Prostate gland (tissue), 2 donors: ENCODE measurements at regions not wholly inside any gene's neighbourhood (a gene's known extent, or its start where the extent isn't known, plus 50 kb on each side); places are given as distances from the start of the nearest gene placed in this dataset.

ENCODE experiments used
- DNase-seq: peaks from one replicate; pipeline ENCODE4 v3.0.0-alpha.2; 2019; ENCODE audit warnings: low spot score
- H3K27ac ChIP-seq, 2 donors: fragments of 200-600 bp; sonication (generic); 2 replicates each; pipeline ENCODE4 v1.5.1; 2017 to 2019
- H3K27me3 ChIP-seq: fragments of 200-600 bp; sonication (generic); replicated peaks from 2 replicates; pipeline ENCODE4 v1.5.1; 2019; ENCODE audit not compliant: insufficient read depth
- H3K36me3 ChIP-seq, 2 donors: fragments of 200-600 bp; sonication (generic); 1 replicate in 1 of 2; 2 replicates in 1 of 2; pipeline versions ENCODE4 v1.5.1 to v1.8.1; 2017 to 2019
- H3K4me1 ChIP-seq: fragments of 200-600 bp; sonication (generic); replicated peaks from 2 replicates; pipeline ENCODE4 v1.5.1; 2019
- H3K4me3 ChIP-seq, 2 donors: fragments of 200-600 bp; sonication (generic); 2 replicates each; pipeline ENCODE4 v1.5.1; 2017 to 2019
- H3K9me3 ChIP-seq: fragments of 200-600 bp; sonication (generic); 2 replicates; pipeline ENCODE4 v1.5.1; 2017
- POLR2A ChIP-seq: fragments of 450-650 bp; IDR thresholded peaks from one replicate; pipeline ENCODE4 v1.6.1; 2016; ENCODE audit warnings: antibody characterized with exemption, mild to moderate bottlenecking
- POLR2AphosphoS5 ChIP-seq: sonication (generic); formaldehyde crosslinking; IDR thresholded peaks from one replicate; pipeline ENCODE4 v1.6.1; 2017; ENCODE audit warnings: antibody characterized with exemption
- WGBS: methylation state at CpG from one replicate; pipeline ENCODE4 v1.1.5; 2018; 5-methylcytosine and 5-hydroxymethylcytosine counted together
- intact Hi-C: fragments of 100-400 bp; cut with DNase I; formaldehyde crosslinking; loops from one replicate; pipeline ENCODE4 v1.14.2; 2022
- TF ChIP-seq, protein P1 (sequence below), 4 experiments: fragments of 200-600 bp in 2 of 4; fragments of 450-650 bp in 2 of 4; sonication (generic) in 2 of 4; IDR thresholded peaks; 1 replicate in 3 of 4; 2 replicates in 1 of 4; pipeline ENCODE4 v1.5.1; 2016 to 2019; ENCODE audit warnings: antibody characterized with exemption in 4 of 4, mild to moderate bottlenecking in 2 of 4, moderate library complexity in 2 of 4

DNA sequence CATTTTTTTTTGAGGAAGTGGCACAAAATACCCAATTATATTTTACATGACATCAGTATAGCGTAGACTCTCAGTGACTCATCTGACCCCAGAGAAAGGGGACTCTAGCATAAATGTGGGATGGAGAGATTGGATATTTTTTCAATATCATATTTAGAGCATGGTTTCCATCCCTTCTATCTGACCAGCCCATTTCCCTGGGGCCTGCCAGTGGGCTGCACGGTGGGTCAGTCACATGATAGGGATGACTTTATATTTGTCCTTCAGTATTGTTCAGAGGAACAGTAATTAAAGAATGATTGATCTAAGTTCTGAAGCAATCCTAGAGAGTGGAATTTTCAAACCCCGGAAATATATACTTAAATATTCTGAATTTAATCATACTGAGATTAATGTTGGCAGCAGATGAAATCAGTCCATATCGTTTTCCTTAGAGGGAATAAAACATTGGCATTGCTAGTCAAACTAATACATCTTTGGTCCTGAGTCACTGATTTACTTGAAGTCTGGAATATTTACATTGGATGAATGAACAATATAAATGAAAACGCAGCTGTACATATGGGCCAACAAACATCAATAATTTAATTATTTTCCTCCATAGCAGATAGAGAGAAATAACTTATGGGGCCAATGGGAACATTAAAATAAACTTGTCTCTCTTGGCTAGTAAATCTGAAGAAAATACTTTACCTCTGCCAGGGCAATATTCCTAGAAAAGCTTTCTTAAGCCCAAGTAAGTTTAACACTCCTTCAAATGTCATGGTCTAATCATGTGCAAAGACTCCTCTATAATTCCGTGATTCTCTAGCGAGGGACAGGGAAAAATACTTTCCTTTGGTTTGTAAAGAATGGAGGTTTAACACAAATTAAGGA is 563.6 kb upstream of the PKDCC start:
- TF ChIP-seq, protein P1, sequence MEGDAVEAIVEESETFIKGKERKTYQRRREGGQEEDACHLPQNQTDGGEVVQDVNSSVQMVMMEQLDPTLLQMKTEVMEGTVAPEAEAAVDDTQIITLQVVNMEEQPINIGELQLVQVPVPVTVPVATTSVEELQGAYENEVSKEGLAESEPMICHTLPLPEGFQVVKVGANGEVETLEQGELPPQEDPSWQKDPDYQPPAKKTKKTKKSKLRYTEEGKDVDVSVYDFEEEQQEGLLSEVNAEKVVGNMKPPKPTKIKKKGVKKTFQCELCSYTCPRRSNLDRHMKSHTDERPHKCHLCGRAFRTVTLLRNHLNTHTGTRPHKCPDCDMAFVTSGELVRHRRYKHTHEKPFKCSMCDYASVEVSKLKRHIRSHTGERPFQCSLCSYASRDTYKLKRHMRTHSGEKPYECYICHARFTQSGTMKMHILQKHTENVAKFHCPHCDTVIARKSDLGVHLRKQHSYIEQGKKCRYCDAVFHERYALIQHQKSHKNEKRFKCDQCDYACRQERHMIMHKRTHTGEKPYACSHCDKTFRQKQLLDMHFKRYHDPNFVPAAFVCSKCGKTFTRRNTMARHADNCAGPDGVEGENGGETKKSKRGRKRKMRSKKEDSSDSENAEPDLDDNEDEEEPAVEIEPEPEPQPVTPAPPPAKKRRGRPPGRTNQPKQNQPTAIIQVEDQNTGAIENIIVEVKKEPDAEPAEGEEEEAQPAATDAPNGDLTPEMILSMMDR (IDR thresholded peaks at IDR 0.05) = no peak
- no peak for TF ChIP-seq POLR2AphosphoS5
- no peak for TF ChIP-seq POLR2A
- H3K27me3 ChIP-seq = no peaks in the 10 kb centered on the region
- no peaks in the 10 kb centered on the region for H3K4me1 ChIP-seq
- no peak for DNase-seq
- WGBS = 65% methylated on average over 7 of the region's 7 CpGs
- no peaks in the 10 kb centered on the region for H3K36me3 ChIP-seq
- intact Hi-C loops = no loop called here
- no peak overlapping the region for H3K27ac ChIP-seq
- H3K4me3 ChIP-seq = no peak overlapping the region
- H3K9me3 ChIP-seq = no peaks in the 10 kb centered on the region

DNA sequence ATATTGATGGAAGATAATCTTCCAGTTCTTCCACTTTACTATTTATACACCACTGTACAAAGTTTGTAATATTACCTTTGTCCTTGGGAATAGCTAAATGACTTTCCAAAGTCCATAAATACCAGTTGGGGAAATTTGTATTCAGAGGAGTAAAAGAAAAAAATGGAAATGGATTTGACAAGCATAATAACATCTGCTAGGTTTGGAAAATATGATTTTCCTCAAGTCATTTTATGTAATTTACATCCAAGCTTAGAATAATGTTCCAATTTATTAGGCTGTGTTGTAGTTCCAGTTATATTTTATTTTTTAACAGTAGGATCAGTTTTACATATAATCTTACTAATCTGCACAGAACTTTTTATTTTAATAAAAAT is 563.0 kb upstream of the PKDCC start:
- Histone ChIP-seq H3K4me1 (no peaks in the 10 kb centered on the region), H3K9me3 (no peaks in the 10 kb centered on the region), H3K27ac (no peak overlapping the region), H3K4me3 (no peak overlapping the region), H3K36me3 (no peaks in the 10 kb centered on the region), H3K27me3 (no peaks in the 10 kb centered on the region)
- TF ChIP-seq POLR2A (no peak), POLR2AphosphoS5 (no peak)
- TF ChIP-seq, protein P1 (IDR thresholded peaks at IDR 0.05) = no peak
- DNase-seq = no peak
- intact Hi-C loops = no loop called here

DNA sequence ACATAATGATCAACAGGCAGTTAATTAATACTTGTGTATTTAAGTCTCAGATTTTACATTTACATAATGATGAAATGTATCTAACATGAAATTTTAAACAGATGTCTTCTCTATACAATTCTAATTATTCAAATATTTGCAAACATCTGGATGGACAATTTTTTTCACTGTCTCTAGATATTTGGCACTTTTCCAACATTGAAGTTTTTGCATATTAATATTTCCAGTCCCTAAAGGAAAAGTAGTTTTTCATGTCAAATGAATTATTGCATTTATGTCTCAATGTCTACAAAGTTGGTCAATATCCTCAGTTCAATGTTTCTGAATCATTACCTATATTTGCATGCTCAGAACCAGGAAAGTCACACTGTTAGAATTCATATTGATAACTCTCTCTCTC is 560.9 kb upstream of the PKDCC start:
- Histone ChIP-seq H3K27ac (no peak overlapping the region), H3K27me3 (no peaks in the 10 kb centered on the region), H3K9me3 (no peaks in the 10 kb centered on the region), H3K36me3 (no peaks in the 10 kb centered on the region), H3K4me3 (no peak overlapping the region), H3K4me1 (no peaks in the 10 kb centered on the region)
- no peak for DNase-seq
- TF ChIP-seq, protein P1 (IDR thresholded peaks at IDR 0.05) = no peak
- TF ChIP-seq POLR2AphosphoS5 = no peak
- no peak for TF ChIP-seq POLR2A
- intact Hi-C loops = no loop called here

DNA sequence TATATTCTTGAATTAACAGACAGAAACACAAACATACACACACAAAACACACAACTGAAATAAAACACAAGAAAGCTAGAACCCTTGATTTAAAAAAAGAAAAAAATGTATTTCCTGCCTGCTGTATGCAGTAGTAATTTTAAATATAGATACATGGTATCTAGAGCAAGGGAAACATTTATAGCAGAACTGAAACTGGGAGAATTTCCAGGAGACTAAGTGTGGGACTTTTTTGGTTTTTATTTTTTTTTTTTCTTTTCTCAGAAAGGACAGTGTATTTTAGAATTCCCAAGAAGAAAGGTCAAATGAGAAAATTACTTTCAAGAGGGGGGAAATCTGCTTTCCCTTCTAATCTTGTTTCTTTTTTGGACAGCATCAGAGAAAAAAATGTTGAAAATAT is 558.9 kb upstream of the PKDCC start:
- Histone ChIP-seq H3K36me3 (no peaks in the 10 kb centered on the region), H3K4me1 (no peaks in the 10 kb centered on the region), H3K4me3 (no peak overlapping the region), H3K27ac (no peak overlapping the region), H3K9me3 (no peaks in the 10 kb centered on the region), H3K27me3 (no peaks in the 10 kb centered on the region)
- TF ChIP-seq, protein P1 (IDR thresholded peaks at IDR 0.05) = no peak
- TF ChIP-seq POLR2AphosphoS5 (no peak), POLR2A (no peak)
- intact Hi-C loops = no loop called here
- DNase-seq = no peak

DNA sequence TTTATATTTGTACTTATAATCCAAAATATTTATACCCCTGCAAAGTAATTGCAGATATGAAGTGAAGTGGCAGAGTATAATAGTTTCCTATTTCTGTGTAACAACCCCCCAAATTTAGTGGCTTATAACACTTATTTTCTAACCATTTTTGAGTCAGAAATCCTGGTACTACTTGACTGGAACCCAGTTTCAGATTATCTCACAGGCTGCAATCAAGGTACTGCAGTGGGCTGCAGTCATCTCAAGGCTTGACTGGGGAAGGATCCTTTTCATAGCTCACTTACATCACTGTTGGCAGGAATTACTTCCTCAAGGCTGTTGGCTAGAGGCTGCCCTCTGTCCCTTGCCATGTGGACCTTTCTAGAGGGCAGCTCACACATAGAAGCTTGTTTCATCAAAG is 558.2 kb upstream of the PKDCC start:
- Histone ChIP-seq H3K36me3 (no peaks in the 10 kb centered on the region), H3K27ac (no peak overlapping the region), H3K9me3 (no peaks in the 10 kb centered on the region), H3K4me1 (no peaks in the 10 kb centered on the region), H3K27me3 (no peaks in the 10 kb centered on the region), H3K4me3 (no peak overlapping the region)
- TF ChIP-seq, protein P1 (IDR thresholded peaks at IDR 0.05) = no peak
- TF ChIP-seq POLR2AphosphoS5 (no peak), POLR2A (no peak)
- no peak for DNase-seq
- intact Hi-C loops = no loop called here
